Neural crest cell (in vitro differentiated cells): ENCODE measurements at regions not wholly inside any gene's neighbourhood (a gene's known extent, or its start where the extent isn't known, plus 50 kb on each side); places are given as distances from the start of the nearest gene placed in this dataset.

ENCODE experiments used
- DNase-seq: peaks from one replicate; pipeline ENCODE4 v3.0.0; 2021; ENCODE audit warnings: low read depth, mixed read lengths, low spot score
- H3K27ac Mint-ChIP-seq: one replicate; pipeline ENCODE4 v1.8.0; 2021; ENCODE audit warnings: mild to moderate bottlenecking, mixed read lengths; ENCODE audit not compliant: unreplicated experiment
- H3K27me3 Mint-ChIP-seq: 2 replicates; pipeline ENCODE4 v1.8.0; 2021; ENCODE audit warnings: low read depth, mild to moderate bottlenecking, mixed read lengths
- H3K36me3 Mint-ChIP-seq: 2 replicates; pipeline ENCODE4 v1.8.0; 2021; ENCODE audit warnings: low read depth, mild to moderate bottlenecking, mixed read lengths
- H3K4me1 Mint-ChIP-seq: 2 replicates; pipeline ENCODE4 v1.8.0; 2021; ENCODE audit warnings: mixed read lengths
- H3K4me3 Mint-ChIP-seq: one replicate; pipeline ENCODE4 v1.8.0; 2021; ENCODE audit warnings: mild to moderate bottlenecking, mixed read lengths
- H3K9me3 Mint-ChIP-seq: 2 replicates; pipeline ENCODE4 v1.8.0; 2021; ENCODE audit warnings: mixed read lengths
- CTCF ChIP-seq: fragments of 200-600 bp; sonication (generic); conservative IDR thresholded peaks from 2 replicates; pipeline ENCODE4 v1.5.0; 2021; ENCODE audit warnings: antibody characterized with exemption, mild to moderate bottlenecking

- Mint-ChIP-seq H3K4me1 (no peaks in the 10 kb centered on the region), H3K27ac (no peak overlapping the region), H3K4me3 (no peak overlapping the region), H3K27me3 (no peaks in the 10 kb centered on the region), H3K36me3 (peaks cover 6% of the 10 kb centered on the region), H3K9me3 (peaks cover 7% of the 10 kb centered on the region)
- DNase-seq = no peak
- TF ChIP-seq CTCF = no peak
These were observed 243.2 kb upstream of the F9 start for GRCh38 chrX:139287155-139287924.

GRCh38 chrX:139286342-139286741 is 244.2 kb upstream of the F9 start:
- no peaks in the 10 kb centered on the region for H3K27me3 Mint-ChIP-seq
- H3K4me1 Mint-ChIP-seq = no peaks in the 10 kb centered on the region
- H3K4me3 Mint-ChIP-seq = no peak overlapping the region
- no peak overlapping the region for H3K27ac Mint-ChIP-seq
- H3K9me3 Mint-ChIP-seq = peaks cover 7% of the 10 kb centered on the region
- DNase-seq = no peak
- peaks cover 6% of the 10 kb centered on the region for H3K36me3 Mint-ChIP-seq
- TF ChIP-seq CTCF = no peak

- no peaks in the 10 kb centered on the region for H3K27me3 Mint-ChIP-seq
- no peaks in the 10 kb centered on the region for H3K9me3 Mint-ChIP-seq
- H3K27ac Mint-ChIP-seq = no peak overlapping the region
- no peaks in the 10 kb centered on the region for H3K4me1 Mint-ChIP-seq
- H3K4me3 Mint-ChIP-seq = no peak overlapping the region
- H3K36me3 Mint-ChIP-seq = no peaks in the 10 kb centered on the region
- TF ChIP-seq CTCF = no peak
- DNase-seq = no peak
These were observed 262.7 kb upstream of the F9 start for GRCh38 chrX:139267851-139268250.

- no peak overlapping the region for H3K4me3 Mint-ChIP-seq
- TF ChIP-seq CTCF = no peak
- no peak overlapping the region for H3K27ac Mint-ChIP-seq
- H3K27me3 Mint-ChIP-seq = no peaks in the 10 kb centered on the region
- peaks cover 5% of the 10 kb centered on the region for H3K9me3 Mint-ChIP-seq
- peaks cover 3% of the 10 kb centered on the region for H3K4me1 Mint-ChIP-seq
- no peak for DNase-seq
- no peaks in the 10 kb centered on the region for H3K36me3 Mint-ChIP-seq
These were observed 284.2 kb upstream of the F9 start for GRCh38 chrX:139246295-139246694.

GRCh38 chrX:139237141-139237540 is 293.4 kb upstream of the F9 start:
- peaks cover 12% of the 10 kb centered on the region for H3K9me3 Mint-ChIP-seq
- no peak overlapping the region for H3K4me3 Mint-ChIP-seq
- no peak overlapping the region for H3K27ac Mint-ChIP-seq
- no peaks in the 10 kb centered on the region for H3K36me3 Mint-ChIP-seq
- peaks cover 5% of the 10 kb centered on the region for H3K27me3 Mint-ChIP-seq
- TF ChIP-seq CTCF = no peak
- no peak for DNase-seq
- H3K4me1 Mint-ChIP-seq = no peaks in the 10 kb centered on the region
